Iris pigment epithelial cell (primary cell): ENCODE measurements at regions not wholly inside any gene's neighbourhood (a gene's known extent, or its start where the extent isn't known, plus 50 kb on each side); places are given as distances from the start of the nearest gene placed in this dataset.

ENCODE experiments used
- DNase-seq: peaks from one replicate; pipeline ENCODE4 v3.0.0-alpha.2; 2011; ENCODE audit warnings: low read depth

DNA sequence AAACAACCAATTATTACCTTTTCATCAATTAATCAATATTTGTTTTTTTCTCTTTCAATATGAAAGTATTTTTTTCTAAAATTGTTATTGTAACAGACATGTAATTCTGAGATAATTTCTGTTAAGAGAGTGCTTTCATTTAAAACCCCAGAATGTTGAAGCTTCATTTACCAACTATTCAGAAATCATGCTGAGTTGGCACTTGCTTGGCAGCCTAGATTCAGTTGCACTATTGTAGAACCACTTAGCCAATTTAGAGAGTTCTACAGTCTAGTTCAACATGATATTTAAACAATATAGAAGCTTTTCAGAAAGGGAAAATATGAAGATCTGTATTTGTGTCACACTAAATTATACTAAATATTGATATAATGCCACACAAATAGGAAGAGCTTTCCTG is 56.1 kb upstream of the NKAIN2 start:
- DNase-seq = no peak

GRCh38 chr6:123745895-123746294 is 57.8 kb upstream of the NKAIN2 start:
- DNase-seq = peak; percentile 75

GRCh38 chr6:123744840-123745239 is 58.8 kb upstream of the NKAIN2 start:
- no peak for DNase-seq

- DNase-seq = peak; percentile 5
These were observed 61.0 kb upstream of the NKAIN2 start for GRCh38 chr6:123742626-123743025.

GRCh38 chr6:123733180-123733579 is 70.5 kb upstream of the NKAIN2 start:
- no peak for DNase-seq

GRCh38 chr6:123716506-123716905 is 79.8 kb upstream of the TRDN start:
- DNase-seq = peak; percentile 8

DNA sequence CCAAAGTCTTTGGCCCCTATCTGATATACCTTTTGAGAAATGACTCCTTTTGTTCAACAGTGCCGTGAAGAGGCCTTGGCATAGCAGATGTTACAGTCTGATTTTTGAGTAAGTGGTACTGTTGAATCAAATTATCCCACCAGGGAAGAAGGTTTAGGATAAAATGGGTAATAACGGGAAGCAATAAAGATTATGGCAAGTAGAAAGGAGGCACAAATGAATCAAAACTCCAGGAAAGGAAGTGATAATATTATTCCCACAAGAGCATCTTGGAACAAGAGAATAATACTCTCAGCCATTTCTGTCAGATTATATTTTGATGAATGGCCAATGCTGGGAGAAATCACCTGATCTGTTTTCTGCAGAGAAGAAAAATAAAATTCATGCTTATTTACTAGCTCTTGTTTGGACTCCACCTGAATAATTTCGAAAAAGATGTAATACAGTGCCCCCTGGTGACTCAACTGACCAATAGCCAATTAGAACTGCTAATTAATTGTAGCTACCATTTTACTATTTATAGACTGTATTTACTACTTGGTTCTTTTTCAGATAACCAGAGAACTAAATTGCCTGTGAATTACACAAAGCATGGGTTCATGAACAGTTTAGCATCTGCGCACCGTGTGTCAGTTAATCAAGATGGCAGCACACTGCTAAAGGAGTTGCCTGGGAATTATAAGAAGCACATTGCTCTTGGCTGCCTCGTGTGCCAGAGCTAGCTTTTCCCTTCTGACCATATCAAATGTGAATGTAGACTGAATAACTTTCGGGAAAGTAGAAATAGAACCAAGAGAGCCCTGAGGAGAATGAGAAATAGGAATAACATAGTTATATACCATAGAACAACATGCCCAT is 78.5 kb upstream of the TRDN start:
- peak; percentile 9 for DNase-seq

DNA sequence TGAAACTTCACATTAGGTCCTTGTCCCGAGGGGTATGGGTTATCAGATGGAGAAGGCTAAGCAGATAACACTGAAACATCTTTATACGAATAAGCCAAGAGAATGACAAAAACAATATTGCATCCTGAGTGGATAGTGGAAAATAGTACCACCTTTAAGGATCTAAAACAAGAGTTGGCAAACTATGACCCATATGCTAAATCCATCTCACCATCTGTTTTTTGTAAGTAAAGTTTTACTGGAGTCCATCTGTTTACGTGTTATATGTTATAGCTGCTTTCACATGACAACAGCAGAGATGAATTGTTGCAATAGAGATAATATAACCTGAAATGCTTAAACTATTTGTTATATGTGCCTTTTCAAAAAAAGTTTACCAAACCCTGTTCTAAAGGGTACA is 76.1 kb upstream of the TRDN start:
- DNase-seq = no peak

DNA sequence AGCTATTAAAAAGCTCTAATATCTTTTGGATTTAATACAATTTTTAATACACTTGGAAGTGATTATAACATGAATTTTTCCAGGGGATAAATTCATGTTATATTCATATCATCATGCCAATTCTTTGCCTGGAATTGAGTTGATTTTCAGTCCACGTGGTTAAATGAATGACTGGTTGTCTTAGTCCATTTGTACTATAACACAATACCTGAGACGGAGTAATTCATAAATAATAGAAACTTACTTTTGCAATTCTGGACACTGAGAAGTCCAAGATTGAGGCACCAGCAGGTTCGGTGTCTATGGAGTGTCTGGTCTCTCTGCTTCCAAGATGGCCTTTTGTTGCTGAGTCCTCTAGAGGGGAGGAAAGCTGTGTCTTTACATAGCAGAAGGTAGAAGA is 66.2 kb upstream of the TRDN start:
- DNase-seq = no peak

- no peak for DNase-seq
These were observed 51.1 kb upstream of the TRDN start for GRCh38 chr6:123687864-123688263.
